NCI-H524 (cell line): ENCODE measurements at regions not wholly inside any gene's neighbourhood (a gene's known extent, or its start where the extent isn't known, plus 50 kb on each side); places are given as distances from the start of the nearest gene placed in this dataset.
A peak's percentile ranks its signal among the peaks of the same experiment; 100 is the strongest.

Experiments
- DNase-seq, 2 experiments: peaks; one replicate each; lab custom pipeline; 2025; lab: John Stamatoyannopoulos, UW

GRCh38 chr3:167958141-167958540 is 137.6 kb downstream of the GOLIM4 start:
- no peak for DNase-seq

- no peak for DNase-seq
Measured at GRCh38 chr3:167952969-167953368, 142.8 kb downstream of the GOLIM4 start.

DNA sequence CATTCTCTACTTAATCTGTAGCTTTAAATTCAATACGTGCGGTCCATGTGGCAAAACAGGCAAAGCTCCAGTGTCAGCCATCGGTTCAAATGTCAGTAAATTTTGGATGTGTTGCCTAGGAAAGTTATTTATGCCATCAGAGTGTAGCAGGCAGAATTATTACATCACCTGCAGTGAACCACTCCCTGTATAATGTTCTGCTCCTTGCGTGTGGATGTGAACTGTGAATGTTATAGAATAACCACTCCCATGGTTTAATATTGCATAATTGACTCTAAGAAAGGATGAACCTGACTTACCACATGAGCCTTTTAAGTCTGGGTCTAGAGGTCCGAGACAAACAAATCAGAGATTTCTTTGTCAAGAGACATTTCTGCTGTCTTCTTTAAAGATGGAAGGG is 145.5 kb downstream of the GOLIM4 start:
- no peak for DNase-seq

GRCh38 chr3:167941234-167941995 is 154.3 kb downstream of the GOLIM4 start:
- DNase-seq = no peak

- no peak for DNase-seq
Measured at GRCh38 chr3:167940241-167940640, 155.5 kb downstream of the GOLIM4 start.

- no peak for DNase-seq
Measured at GRCh38 chr3:167938516-167938915, 157.2 kb downstream of the GOLIM4 start.

- DNase-seq = no peak
Measured at GRCh38 chr3:167936019-167936418, 159.7 kb downstream of the GOLIM4 start.

GRCh38 chr3:167930453-167930852 is 165.3 kb downstream of the GOLIM4 start:
- DNase-seq = no peak

- DNase-seq = no peak
Measured at GRCh38 chr3:167929968-167930367, 165.8 kb downstream of the GOLIM4 start.

- DNase-seq = no peak
Measured at GRCh38 chr3:167928381-167928780, 167.3 kb downstream of the GOLIM4 start.

DNA sequence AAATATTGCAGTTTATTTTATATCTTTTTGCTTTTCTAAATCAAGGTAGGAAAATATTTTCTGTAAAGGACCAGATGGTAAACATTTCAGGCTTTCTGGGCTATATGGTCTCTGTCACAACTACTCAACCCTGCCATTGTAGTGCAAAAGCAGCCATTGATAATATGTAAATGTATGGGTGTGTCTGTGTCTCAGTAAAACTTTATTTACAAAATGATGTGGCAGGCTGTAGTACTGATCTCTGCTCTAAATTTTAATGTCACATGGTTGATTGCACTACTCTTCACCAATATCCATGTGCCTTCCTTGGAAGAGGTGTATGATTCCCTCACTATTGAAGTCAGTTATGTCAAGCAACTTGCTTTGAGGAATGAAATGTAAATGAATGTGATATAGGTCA is 175.0 kb downstream of the GOLIM4 start:
- no peak for DNase-seq

DNA sequence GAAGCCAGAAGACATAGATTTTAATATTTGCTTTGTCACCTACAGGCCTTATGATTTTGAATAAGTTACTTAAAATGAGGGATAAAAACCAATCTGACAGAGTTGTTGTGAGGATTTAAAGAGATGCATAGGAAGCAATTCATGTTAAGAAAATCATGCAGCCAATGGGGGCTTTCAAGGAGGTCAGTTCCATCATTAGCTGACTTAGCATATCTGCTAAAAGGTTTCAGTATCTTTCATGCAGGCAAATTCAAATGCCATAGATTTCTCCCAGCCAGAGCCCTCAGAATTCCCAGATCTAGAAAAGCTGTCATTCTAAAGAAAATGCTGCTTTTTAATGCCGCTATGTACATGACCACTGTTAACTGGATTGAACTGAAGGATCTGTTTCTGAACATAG is 176.1 kb downstream of the GOLIM4 start:
- DNase-seq = no peak

- DNase-seq = no peak
Measured at GRCh38 chr3:167918686-167919085, 177.0 kb downstream of the GOLIM4 start.

- no peak for DNase-seq
Measured at GRCh38 chr3:167918008-167918596, 177.6 kb downstream of the GOLIM4 start.

GRCh38 chr3:167913219-167913835 is 177.8 kb downstream of the SERPINI1 start:
- DNase-seq = peak in 1 of 2 experiments; percentile 9

GRCh38 chr3:167909952-167910351 is 174.4 kb downstream of the SERPINI1 start:
- DNase-seq = no peak

DNA sequence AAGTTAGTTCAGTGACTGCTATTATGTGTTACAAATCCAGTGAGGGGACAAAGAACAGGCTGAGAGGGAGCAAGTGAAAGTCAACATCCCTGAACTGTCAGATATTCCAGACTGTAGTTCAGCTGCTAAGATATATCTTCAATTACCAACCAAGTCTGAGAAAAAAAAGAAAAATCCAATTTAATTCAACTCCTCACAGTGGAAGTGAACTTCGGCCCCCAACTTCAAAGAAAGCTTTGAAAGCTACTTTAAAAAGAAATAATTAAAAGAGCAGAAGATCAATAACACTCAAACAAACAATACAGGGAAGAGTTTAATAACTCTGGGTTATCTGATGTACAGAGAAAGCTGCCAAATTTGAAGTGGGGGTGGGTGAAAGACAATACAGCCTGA is 174.0 kb downstream of the SERPINI1 start:
- DNase-seq = no peak

DNA sequence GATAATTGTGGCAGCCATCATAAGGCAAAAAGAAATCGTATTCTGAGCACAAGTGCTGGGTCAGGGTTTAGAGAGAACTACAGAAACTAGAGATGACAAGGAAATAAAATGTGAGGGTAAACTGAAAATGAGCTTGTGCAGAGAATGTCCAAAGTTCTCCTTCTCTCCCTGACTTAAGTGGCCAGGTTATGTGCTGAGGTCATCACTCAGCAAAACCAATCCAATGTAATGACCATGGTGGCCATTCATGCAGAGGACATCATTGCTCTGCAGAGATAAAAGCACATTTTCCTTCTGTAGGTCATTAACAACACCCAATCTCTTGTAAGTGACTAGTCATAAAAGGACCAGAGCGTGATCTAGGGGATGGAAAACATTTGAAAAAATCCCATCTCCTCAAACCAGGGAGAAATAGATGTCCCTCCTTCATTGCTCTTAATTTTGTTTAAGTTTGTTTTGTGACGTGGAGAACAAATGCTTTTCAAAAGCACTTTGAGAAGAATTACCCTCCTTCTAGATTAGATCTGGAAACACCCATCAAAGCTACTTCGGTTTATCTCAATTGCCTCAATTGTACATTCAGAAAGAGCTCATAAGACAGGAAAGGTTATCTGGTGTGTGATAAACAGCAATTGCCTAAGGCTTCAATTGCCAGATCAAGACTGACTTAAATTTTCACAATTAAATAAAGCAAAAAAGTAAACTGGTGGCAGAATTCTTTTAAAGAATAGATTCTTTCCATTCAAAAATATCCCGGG is 173.4 kb downstream of the SERPINI1 start:
- no peak for DNase-seq

DNA sequence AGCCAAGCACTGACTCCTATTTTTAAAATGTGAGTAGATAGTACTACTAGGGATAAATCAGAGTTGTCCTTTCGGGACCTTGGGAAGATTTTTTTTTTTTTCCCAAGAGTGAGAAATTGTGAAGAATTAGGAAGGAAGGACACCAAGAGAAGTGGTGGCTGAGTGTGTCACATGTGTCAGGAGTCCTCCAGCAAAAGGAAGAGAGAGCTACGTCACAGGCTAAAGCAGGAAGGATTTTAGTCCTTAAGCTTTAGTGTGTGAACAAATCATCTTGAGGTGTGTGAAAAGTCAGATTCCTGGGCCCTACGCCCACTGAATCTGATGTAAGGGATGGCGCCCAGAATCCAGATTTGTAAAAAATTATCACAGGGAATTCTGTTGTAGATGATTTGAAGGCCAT is 172.7 kb downstream of the SERPINI1 start:
- no peak for DNase-seq

DNA sequence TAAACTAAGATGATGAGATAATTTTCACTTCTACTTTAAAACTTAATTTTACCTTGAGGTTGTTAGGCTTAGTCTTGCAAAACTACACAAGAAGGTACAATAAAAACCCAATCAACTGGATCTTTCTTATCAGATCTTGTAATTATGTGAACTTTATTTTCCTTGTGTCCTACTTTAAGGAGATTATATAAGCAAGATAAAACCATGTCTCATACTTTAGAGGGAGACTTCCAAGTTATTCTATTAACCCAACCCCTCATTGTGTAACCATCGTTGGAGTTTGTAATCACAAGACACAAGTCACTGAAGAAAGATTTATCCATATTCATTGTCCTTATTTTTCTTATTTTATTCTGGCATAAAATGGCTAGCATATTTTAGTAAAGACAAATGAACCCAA is 165.6 kb downstream of the SERPINI1 start:
- DNase-seq = no peak

GRCh38 chr3:167899093-167899492 is 163.6 kb downstream of the SERPINI1 start:
- peak; percentile 73 to 93 for DNase-seq

GRCh38 chr3:167898091-167898490 is 162.6 kb downstream of the SERPINI1 start:
- DNase-seq = no peak

- DNase-seq = peak in 1 of 2 experiments; percentile 19
Measured at GRCh38 chr3:167895684-167896083, 160.2 kb downstream of the SERPINI1 start.
